Spleen (tissue), 7 donors: ENCODE measurements at regions not wholly inside any gene's neighbourhood (a gene's known extent, or its start where the extent isn't known, plus 50 kb on each side); places are given as distances from the start of the nearest gene placed in this dataset.

Experiments
- CTCF ChIP-seq, 11 experiments: fragments of 200-600 bp in 7 of 11; fragments of 450-650 bp in 4 of 11; sonication (generic) in 4 of 11; IDR thresholded peaks in 8 of 11; conservative IDR thresholded peaks in 3 of 11; 1 replicate in 7 of 11; 2 replicates in 4 of 11; pipeline versions ENCODE4 v1.4.0 to v1.8.0; 2016 to 2021; ENCODE audit warnings: antibody characterized with exemption in 11 of 11, inconsistent platforms in 4 of 11, mild to moderate bottlenecking in 1 of 11
- POLR2A ChIP-seq, 3 donors: fragments of 450-650 bp; IDR thresholded peaks; one replicate each; pipeline ENCODE4 v1.5.1; 2017; ENCODE audit warnings: antibody characterized with exemption in 3 of 3, mild to moderate bottlenecking in 1 of 3
- POLR2AphosphoS5 ChIP-seq, 3 donors: sonication (generic); formaldehyde crosslinking; IDR thresholded peaks; one replicate each; pipeline ENCODE4 v1.5.1; 2017; ENCODE audit warnings: antibody characterized with exemption in 3 of 3
- donor health status: DM: no; HTN: no; CAD: no; lungs with moderate emphysema.
- donor health status: DM: no; HTN: no; CAD: no.
- donor health status: DM: no; HTN: no; CAD: no.

GRCh38 chr1:37105911-37106310 lies 71.6 kb upstream of the GRIK3 start:
- TF ChIP-seq POLR2AphosphoS5 (IDR thresholded peaks at IDR 0.05) (no peak), CTCF (IDR thresholded peaks at IDR 0.05 in 8 of 11, conservative IDR thresholded peaks at IDR 0.05 in 3 of 11) (no peak), POLR2A (IDR thresholded peaks at IDR 0.05) (no peak)
